SK-N-MC (cell line): ENCODE measurements at regions not wholly inside any gene's neighbourhood (a gene's known extent, or its start where the extent isn't known, plus 50 kb on each side); places are given as distances from the start of the nearest gene placed in this dataset.

Source experiments
- DNase-seq: peaks from one replicate; pipeline ENCODE4 v3.0.0-alpha.2; 2011; ENCODE audit warnings: low read depth, low spot score
- H3K27ac ChIP-seq: fragments of 200-600 bp; sonication (generic); 2 replicates; pipeline ENCODE4 v1.5.1; 2016; ENCODE audit warnings: mixed run types
- H3K36me3 ChIP-seq: fragments of 200-600 bp; sonication (generic); 2 replicates; pipeline ENCODE4 v1.6.1; 2017; ENCODE audit warnings: antibody characterized with exemption, low read length, mixed read lengths; ENCODE audit not compliant: insufficient read depth
- H3K4me3 ChIP-seq: fragments of 200-600 bp; sonication (generic); 2 replicates; pipeline ENCODE4 v1.5.1; 2016
- H3K9ac ChIP-seq: fragments of 200-600 bp; sonication (generic); 2 replicates; pipeline ENCODE4 v1.8.0; 2017; ENCODE audit warnings: mixed run types, mixed read lengths; ENCODE audit not compliant: insufficient read length
- H3K9me3 ChIP-seq: fragments of 200-600 bp; sonication (generic); 2 replicates; pipeline ENCODE4 v1.6.1; 2017; ENCODE audit warnings: low read depth, mild to moderate bottlenecking, antibody characterized with exemption, low read length, moderate library complexity, mixed read lengths
- EZH2 ChIP-seq: fragments of 200-600 bp; sonication (generic); IDR thresholded peaks from one replicate; pipeline ENCODE4 v1.6.1; 2017; ENCODE audit warnings: antibody characterized with exemption
- FOXP2 ChIP-seq: optimal IDR thresholded peaks from 2 replicates; pipeline ENCODE3; 2011; ENCODE audit warnings: mild to moderate bottlenecking, moderate library complexity; ENCODE audit not compliant: insufficient read depth; ENCODE audit errors: extremely low read length, control extremely low read depth
- POLR2AphosphoS5 ChIP-seq: IDR thresholded peaks from 2 replicates; pipeline ENCODE4 v1.6.1; 2012; ENCODE audit warnings: mild to moderate bottlenecking, low read depth, low read length, borderline replicate concordance

- Histone ChIP-seq H3K27ac (peak overlapping the region; percentile 89), H3K4me3 (no peak overlapping the region), H3K9ac (no peak overlapping the region), H3K9me3 (no peaks in the 10 kb centered on the region), H3K36me3 (no peaks in the 10 kb centered on the region)
- TF ChIP-seq FOXP2 (no peak), EZH2 (no peak), POLR2AphosphoS5 (no peak)
- DNase-seq: no peak
Measured at GRCh38 chr2:133842446-133842845, 274.2 kb upstream of the NCKAP5 start.

DNA sequence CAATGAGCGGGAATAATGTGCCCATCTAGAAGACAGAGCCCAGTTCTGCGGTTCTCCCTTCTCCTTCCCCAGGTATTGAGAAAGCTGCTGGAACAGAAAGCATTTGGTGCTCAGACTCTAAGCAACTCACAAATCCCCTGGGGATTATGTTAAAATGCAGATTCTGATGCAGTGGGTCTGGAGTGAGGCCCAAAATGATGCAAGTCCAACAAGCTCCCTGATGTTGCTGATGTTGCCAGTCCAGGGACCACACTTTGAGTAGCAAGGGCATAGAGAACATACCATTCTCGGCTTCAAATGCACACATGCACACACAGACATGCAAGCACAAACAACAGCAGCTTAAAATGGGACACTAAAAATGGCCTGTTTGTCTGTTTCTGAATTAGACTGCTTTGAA is 274.8 kb upstream of the NCKAP5 start:
- Histone ChIP-seq H3K9me3 (no peaks in the 10 kb centered on the region), H3K27ac (peak overlapping the region; percentile 89), H3K4me3 (no peak overlapping the region), H3K9ac (no peak overlapping the region), H3K36me3 (no peaks in the 10 kb centered on the region)
- TF ChIP-seq POLR2AphosphoS5 (no peak), EZH2 (no peak), FOXP2 (no peak)
- DNase-seq: no peak

DNA sequence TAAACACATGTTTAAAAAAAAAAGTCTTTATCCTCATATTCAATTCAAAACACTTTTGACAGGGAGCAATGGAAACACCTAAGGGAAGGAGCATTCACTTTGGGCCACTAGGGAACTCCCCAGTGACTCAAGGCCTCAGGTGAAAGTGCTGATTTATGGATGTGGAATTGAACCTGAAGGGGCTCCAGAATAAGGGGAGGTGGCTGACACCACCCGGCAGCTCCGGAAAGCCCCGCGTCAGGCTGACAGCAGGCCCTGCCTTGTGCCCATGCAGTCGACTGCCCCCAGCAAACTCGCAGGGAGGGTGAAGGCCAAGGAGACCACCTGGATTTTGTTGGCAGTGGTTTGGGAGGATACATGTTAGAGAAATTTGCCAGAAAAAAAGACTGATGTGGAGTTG is 275.3 kb upstream of the NCKAP5 start:
- Histone ChIP-seq H3K36me3 (no peaks in the 10 kb centered on the region), H3K27ac (peak overlapping the region; percentile 89), H3K9ac (no peak overlapping the region), H3K9me3 (no peaks in the 10 kb centered on the region), H3K4me3 (no peak overlapping the region)
- DNase-seq: no peak
- no peak for TF ChIP-seq EZH2
- TF ChIP-seq FOXP2: no peak
- no peak for TF ChIP-seq POLR2AphosphoS5

DNA sequence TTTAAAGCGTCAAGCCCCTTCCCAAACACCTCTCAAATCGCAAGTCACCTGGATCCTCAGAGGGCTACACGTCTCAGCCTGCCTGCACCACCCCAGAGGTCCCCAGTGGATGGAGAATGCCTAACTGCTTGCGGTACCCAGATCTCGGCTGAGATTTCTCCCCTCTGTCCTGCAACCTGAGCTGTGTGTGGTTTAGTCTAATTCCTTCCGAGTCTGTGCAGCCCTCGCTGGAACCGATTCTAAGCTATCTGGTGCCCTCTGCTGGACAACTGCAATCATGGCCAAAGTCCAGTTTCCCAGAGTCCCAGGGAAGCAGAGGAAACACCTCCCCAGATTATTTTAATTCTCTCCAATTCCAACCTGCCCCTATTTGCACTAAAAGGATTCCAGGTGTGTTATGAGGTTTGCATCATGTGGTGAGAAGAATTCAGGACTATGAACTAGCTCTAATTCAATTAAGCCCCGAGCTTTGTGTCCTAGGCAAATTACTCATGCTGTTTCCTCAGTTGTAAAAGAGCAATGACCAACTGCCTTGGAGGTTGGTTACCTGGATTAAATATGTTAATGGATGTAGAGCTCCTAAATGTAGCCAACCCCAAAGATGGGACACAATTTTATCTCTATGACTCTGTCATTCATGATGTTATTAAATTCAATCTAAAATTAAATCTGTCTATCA is 276.1 kb upstream of the NCKAP5 start:
- Histone ChIP-seq H3K4me3 (no peak overlapping the region), H3K27ac (peak overlapping the region; percentile 89; the same call in 1 of the 2 replicates), H3K9ac (peak overlapping the region; percentile 25), H3K36me3 (no peaks in the 10 kb centered on the region), H3K9me3 (no peaks in the 10 kb centered on the region)
- peak; percentile 63 for DNase-seq
- TF ChIP-seq POLR2AphosphoS5 (no peak), EZH2 (no peak), FOXP2 (no peak)

- H3K9me3 ChIP-seq: no peaks in the 10 kb centered on the region
Measured at GRCh38 chr2:133846476-133846875, 278.2 kb upstream of the NCKAP5 start.

DNA sequence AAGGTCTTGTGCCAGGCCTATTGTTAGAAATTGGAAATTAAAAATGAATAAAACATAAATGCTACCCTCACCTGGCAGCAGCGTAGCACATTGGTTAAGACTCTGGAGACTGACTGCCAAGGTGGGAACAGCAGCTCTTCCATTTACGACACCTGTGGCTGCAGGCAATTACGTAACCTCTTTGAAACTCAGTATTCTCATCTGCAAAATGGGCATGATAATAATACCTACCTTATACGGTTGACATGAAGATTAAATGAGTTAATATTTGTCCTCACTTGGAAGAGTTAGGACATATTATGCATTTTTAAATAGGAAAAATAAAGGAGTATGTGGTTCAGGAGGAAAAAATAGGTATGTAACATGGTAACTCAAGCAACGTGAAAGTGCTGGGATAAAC is 279.3 kb upstream of the NCKAP5 start:
- no peak for DNase-seq
- Histone ChIP-seq H3K36me3 (no peaks in the 10 kb centered on the region), H3K27ac (no peak overlapping the region), H3K9ac (no peak overlapping the region), H3K4me3 (no peak overlapping the region), H3K9me3 (no peaks in the 10 kb centered on the region)
- TF ChIP-seq EZH2 (no peak), POLR2AphosphoS5 (no peak)

More at GRCh38 chr2:133846476-133846875, 278.2 kb upstream of the NCKAP5 start:
- Histone ChIP-seq H3K4me3 (no peak overlapping the region), H3K36me3 (no peaks in the 10 kb centered on the region), H3K27ac (0 out of 2 replicates have a peak overlapping the region, but pooled peaks have one; percentile 2), H3K9ac (no peak overlapping the region)
- TF ChIP-seq FOXP2: no peak
- TF ChIP-seq POLR2AphosphoS5: no peak
- TF ChIP-seq EZH2: no peak
- no peak for DNase-seq

DNA sequence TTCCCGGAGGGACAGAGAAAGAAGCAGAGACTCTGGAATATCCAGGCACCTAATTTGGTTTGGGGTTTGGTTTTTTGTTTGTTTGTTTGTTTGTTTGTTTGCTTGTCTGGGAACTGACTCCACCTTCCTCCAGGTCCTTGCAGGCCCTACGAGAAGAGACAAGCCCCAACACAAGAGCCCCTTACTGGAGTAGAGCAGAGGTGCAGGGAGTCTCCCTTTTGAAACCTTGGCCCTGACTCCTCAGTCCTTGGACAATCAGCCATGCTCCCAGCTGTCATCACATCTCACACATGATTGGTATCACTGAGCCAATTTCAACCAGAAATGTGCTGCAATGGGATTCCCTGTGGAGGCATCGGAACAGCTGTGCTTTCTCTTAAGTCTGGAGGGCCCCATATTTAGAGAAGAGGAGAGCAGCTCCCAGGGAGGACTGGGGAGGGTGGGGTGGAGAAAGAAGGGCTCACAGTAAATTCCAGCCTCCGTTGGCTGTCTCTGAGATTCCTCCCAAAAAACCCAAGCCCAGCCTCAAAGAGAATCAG is 279.9 kb upstream of the NCKAP5 start:
- Histone ChIP-seq H3K9me3 (no peaks in the 10 kb centered on the region), H3K4me3 (no peak overlapping the region), H3K9ac (no peak overlapping the region), H3K36me3 (no peaks in the 10 kb centered on the region), H3K27ac (no peak overlapping the region)
- DNase-seq: no peak
- TF ChIP-seq FOXP2: no peak
- TF ChIP-seq POLR2AphosphoS5: no peak
- no peak for TF ChIP-seq EZH2

GRCh38 chr2:133849341-133849740 is 281.1 kb upstream of the NCKAP5 start:
- DNase-seq: no peak
- no peak for TF ChIP-seq POLR2AphosphoS5
- TF ChIP-seq FOXP2: no peak
- no peak for TF ChIP-seq EZH2
- no peak overlapping the region for H3K4me3 ChIP-seq
- H3K27ac ChIP-seq: no peak overlapping the region
- no peaks in the 10 kb centered on the region for H3K9me3 ChIP-seq
- H3K9ac ChIP-seq: no peak overlapping the region
- no peaks in the 10 kb centered on the region for H3K36me3 ChIP-seq

DNA sequence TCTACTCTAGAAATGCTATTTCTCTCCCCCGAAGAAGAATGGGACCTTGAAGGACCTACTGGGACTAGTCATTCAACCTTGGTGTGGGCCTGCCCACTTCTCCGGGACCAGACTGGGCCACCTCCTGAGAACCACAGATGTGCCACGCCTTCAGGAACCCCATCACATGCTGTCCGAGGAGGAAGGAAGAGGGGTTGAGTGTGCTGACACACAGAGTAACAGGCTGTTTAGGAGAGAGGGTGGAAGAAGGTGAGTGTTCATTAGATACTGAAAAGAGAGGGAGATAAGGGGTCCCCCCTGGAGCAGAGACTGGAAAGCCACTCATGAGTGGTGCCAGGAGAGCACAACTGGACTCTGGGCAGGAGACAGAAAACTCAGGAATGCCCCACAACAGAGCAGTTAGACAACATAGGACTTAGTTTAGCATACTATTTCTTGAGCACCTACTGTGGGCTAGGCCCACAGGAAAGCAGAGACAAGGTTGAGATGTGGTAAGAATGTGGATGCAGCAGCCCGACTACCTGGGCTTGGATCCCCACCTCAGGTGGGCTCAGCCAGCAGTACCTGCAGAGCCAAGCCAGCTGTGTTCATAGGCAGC is 286.4 kb upstream of the NCKAP5 start:
- Histone ChIP-seq H3K4me3 (no peak overlapping the region), H3K9me3 (no peaks in the 10 kb centered on the region), H3K27ac (no peak overlapping the region), H3K9ac (no peak overlapping the region), H3K36me3 (no peaks in the 10 kb centered on the region)
- DNase-seq: no peak
- TF ChIP-seq EZH2: no peak
- no peak for TF ChIP-seq FOXP2
